Activated CD4-positive, alpha-beta T cell treated with anti-CD3 and anti-CD28 coated beads for 24 hours (primary cell): ENCODE measurements at regions not wholly inside any gene's neighbourhood (a gene's known extent, or its start where the extent isn't known, plus 50 kb on each side); places are given as distances from the start of the nearest gene placed in this dataset.

Experiments used
- DNase-seq, 2 donors: peaks; one replicate each; pipeline ENCODE4 v3.0.0-alpha.2; 2020; ENCODE audit warnings: low read depth in 2 of 2

DNA sequence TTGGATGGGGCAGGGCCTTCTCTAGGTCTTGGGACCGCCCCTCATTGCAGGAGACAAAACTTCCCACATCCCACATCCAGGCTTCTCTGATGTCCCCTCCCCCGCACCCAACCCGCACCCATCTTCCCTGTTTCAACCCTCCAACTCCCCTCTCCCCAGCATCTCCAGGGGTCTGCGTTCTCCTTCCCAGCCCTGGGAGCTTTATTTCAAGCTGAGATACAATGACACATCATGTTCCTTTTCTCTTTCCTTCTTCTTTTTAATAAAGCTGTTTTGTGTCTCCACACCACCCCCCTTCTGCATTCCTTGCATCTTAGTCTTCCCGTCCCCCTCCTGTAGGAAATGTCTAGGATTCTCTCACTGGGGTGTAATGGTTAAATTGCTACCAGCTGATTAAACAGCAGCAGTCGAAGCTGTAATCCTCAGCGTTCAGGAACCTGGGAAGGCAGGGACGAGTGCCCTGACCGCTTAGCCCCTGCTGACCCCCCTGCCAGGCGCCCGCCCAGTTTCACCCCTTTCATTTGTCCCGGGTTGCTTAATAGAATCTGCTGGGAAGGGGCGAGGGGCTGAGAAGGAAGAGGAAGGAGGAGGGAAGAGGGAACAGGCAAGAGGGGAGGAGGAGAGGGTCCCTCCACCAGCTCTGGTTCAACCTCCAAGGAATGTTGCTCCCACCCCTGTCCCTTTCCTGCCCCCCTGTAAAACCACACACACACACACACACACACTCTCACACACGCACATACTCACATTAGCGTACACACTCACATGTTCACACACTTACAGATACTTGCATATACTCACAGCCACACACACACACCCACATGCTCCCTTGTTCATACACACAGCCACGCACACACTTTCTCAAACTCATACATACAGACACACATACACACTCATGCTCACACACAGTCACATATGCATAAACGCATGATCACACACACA is 104.5 kb upstream of the MED13L start:
- DNase-seq = no peak

DNA sequence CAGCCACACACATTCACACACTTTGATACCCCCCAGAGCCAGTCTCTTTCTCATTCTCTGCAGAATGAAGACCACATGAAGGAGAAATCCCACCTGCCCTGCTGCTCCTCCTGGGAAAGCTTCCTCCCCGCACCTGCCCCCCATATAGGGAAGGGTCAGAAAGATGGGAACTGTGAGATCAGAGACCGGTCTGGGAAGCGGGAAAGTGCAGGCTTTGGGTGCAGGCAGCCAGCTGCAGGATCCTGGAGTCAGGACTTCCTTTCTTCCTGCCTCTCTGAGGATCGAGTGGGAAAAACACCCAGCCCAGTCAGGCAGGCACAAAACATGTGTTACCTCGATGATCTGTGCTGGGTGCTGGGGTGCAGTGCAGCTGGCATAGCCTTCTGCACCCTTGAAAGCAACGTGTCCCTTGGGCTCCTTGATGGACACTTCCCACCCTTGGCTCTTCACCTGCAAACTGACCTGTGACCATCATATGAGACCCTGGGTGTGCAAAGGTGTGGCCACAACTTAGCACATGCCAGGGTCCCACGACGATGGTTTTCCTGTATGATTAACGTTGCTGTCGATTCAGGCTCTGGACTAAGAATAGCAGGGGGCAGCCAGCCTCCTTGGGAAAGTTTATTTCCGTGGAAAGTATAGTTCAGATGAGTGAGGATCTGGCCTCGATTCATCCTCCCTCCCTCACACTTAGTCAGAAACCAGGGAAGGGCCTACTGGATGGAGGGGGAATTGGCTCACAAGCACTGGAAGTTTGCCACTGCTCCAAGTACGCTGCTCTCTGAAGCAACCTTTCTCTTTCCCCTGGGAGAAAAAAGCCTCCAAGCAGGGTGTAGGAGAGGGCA is 105.4 kb upstream of the MED13L start:
- no peak for DNase-seq

DNA sequence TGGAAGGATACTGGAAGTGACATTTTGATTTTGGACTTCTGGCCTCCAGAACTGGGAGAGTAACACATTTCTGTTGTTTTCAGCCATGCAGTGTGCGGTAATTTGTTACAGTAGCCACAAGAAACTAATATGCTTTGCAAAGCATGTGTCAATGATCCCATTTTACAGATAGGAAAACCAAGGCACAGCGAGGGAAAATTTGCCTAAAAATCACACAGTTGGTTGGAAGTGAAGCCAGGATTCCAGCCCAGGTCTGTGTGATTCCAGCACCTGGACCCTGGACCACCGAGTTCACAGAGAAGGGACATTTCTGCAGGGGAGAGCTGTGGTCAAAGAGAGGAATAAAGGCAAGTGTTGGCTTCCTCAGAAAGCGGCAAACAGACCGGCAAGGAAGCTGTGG is 106.7 kb upstream of the MED13L start:
- no peak for DNase-seq

DNA sequence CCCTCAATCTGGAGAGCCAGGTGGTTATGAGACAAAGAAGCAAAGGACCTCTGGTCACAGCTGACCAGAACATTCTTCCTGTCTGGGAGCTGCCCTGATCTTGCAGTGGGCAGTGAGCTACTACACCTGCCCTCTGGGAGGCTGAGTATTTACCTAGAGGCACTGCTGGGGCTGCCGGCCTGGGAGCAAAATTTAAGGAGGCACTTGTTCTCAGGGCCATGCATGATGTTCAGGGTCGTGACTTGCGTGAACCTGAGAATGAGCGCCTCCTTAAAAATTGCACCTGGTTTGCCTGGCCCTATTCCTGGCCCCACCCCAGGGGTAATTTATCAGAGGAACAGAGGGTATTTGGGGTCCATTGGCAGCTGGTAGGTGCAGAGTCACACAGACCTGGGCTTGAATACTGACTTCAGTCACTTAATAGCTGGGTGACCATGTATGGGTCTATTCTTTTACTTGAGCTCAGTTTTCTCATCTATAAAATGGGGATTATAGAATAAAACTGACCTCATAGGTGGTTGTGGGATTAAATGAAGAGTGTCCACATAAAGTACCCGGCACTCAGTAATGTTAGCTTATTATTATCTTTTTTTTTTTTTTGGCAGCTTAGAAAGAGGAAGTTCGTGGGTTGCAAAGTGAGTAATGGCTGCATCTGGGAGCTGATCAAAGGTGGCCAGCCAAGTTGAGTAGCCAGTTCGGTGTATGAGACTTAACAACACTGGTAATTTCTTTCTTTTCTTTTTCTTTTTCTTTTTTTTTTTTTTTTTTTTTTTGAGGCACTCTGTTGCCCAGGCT is 107.4 kb upstream of the MED13L start:
- DNase-seq = no peak

DNA sequence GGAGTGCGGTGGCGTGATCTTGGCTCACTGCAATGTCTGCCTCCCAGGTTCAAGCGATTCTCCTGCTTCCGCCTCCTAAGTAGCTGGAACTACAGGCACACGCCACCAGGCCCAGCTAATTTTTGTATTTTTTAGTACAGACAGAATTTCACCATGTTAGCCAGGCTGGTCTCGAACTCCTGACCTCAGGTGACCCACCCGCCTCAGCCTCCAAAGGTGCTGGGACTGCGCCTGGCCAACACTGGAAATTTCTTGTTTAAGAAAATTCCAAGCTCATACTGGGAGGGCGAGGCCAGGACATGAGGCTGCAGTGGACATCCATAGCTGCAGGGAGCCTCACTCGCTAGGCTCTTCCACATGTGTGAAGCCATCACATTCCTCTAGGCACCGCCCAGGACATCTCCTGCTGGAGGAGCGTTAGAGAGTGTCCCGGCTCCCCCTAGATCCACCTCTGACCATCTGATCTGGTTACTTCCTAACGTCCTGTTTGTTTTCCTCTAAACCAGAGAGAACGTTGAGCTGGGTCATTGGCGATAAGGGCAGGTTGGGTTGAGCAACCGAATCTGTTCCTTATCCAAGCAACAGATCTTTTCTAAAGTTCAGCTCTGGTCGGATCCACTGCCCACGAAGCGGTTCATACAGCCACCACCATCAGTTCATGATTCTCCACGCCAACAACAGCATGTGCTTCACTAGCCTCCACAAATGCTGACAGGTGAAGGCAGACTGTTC is 108.2 kb upstream of the MED13L start:
- DNase-seq = no peak

DNA sequence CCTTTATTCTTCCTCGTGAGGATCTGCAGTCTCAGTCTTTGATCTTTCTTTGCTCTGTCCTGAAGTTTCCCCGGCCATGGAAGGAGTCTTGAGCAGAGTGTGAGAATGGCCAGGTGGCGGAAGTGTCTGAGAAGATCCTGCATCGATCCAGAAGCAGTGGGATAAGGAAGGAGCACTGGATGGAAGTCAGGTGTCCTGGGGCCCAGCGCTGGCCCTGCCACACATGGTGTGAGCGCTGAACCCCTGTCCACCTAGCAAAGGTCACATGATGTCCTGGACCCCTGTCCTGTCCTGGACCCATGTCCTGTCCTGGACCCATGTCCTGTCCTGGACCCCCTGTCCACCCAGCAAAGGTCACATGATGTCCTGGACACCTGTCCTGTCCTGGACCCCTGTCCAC is 111.8 kb upstream of the MED13L start:
- no peak for DNase-seq

DNA sequence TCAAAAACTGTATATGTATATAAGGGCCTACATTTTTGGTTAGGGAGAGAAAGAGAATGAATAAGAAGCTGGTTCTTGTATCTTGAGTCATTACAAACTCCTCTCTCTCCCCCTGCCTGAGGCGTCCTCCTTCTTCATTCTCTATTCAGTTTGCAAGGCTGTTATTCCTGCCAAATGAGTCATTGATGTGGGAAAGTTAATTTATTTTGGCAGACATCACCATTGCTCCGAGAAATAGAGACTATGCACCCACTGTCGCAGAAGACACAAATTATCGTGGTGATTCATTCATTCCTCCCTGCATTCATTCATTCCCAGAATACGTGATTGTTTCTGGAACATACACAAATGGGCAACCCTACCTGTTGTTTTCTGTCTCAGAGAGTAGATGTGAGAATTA is 112.5 kb upstream of the MED13L start:
- DNase-seq = no peak

DNA sequence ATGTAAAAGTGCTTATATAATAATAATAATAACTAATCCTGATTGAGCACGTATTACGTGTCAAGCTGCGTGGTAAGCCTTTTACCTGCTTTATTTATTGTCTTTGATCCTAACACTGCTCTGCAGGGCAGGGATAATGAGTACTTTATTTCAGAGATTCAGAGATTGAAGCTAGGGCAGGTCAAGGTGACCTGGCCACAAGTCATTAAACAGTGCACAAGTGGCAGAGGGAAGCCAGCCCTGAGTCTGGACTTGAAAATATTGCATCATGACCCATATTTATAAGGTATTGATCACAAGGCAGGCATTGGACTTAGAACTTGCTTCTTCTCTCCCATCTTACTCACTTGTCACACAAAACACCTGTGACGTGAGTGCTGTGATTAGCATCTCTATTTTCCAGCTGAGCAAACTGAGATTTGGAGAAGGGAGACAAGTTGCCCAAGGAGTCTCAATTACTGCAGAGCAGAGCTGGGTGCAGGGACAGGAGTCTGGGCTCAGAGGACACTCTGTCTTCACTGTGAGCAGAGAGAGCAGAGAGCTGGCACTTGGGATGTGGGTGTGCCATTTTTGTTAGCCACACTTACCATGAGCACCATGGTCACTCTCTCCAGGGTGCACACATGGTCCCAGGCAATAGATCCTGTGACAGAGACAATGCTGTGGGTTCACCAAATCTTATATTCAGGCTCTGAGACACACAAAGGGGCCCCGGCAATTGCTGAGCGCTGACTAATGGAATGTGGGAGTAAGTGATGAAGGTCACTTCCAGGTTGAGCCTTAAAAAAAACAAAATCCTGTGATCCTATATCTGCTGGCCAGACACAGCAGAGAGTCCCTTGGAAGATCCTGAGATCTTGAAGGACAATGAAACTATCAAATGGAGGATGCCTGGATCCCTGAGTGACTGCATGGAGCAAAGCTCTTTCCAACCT is 113.2 kb upstream of the MED13L start:
- no peak for DNase-seq

DNA sequence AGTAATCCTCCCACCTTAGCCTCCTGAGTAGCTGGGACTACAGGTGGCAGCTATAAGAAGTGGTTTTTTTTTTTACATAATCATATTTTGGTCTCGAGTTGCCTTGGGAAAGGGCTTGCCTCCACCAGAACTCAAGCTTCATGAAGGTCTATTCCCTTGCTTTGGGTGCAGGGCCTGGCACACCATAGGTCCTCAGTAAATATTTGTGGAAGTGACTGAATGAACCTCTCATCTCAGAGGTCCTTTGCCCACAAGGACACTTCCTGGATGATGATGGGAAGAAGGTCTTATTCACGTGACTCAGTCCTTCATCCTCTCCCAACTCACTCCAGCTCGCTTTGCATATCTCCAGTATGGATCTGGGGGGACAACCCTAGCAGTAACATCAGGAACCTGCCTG is 114.0 kb upstream of the MED13L start:
- DNase-seq = no peak

DNA sequence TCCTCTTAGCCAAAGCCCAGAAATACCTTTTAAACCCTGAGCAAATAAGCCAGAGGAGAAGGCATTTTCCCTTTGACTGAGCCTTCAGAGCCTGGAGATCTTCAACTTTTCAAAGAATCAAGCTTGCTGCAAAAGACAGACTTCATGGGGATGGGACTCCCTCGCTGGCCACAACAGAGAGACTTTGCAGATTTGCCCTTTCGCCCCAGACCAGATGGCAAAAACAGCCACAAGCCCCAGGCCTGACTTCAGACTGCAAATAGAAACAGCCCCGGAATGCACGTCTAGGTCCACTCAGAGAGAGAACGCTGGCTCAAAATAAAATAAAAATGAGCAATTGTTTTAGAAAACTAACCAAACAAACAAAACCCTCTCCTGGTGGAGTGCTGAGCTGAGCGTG is 114.6 kb upstream of the MED13L start:
- no peak for DNase-seq

DNA sequence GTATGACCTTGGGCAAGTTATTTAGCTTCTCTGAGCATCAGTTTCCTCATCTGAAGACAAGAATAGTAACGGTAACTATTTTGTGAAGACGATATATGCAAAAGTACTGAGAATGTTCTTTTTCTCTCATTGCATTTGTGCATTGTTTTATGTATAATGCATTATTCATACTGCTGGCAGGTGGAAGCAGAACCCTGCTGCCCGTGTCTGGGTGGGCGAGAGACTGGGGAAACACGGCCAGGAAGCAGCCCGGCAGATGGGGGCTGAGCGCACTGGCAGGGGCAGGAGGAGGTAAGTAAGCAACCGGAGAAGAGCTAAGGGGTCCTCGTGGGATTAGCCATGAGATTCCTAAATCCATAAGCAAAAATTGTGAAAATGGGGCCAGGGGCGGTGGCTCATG is 115.8 kb upstream of the MED13L start:
- no peak for DNase-seq

DNA sequence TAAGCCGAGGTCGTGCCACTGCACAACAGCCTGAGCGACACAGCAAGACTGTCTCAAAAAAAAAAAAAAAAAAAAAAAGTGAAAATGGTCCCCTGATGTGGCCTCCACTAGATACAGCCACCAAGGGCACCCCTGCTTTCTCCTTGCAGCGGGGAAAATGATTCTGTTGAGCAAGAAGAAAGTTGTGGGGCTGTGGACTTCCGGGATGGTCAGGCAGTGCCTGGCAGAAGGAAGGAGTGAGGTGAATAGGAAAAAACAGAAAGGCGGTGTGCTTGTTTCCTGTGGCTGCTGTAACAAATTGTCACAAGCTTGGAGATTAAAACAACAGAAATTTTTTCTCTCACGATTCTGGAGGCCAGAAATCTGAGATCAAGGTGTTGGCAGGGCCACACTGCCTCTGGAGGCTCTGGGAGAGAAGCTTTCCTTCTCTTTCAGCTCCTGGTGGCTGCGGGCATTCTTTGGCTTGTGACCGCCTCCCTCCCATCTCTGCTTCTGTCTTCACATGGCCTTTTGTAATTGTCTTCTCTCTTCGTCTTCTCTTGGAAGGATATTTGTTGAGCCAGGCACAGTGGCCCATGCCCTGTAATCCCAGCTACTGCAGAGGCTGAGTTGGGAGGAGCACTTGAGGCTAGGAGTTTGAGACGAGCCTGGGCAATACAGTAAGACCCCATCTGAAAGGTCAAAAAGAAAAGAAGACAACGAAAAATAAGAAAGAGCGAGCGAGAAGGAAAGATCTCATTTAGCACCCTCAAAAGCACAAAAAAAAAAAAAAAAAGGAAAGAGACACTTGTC is 116.6 kb upstream of the MED13L start:
- no peak for DNase-seq

DNA sequence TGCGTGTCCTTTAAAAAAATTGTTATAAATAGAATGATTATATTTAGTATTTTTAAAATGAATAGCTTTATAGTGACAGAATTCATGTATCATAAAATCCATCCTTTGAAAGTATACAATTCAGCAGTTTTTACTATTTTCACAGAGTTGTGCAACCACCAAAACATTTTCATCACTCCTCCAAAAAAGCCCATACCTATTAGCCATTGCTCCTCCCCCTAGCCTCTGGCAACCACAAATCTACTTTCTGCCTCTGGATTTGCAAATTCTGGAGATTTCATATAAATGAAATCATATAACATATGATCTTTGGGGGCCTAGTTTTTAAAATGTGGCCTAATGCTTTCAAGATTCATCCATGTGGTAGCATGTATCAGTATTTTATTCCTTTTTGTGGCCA is 117.9 kb upstream of the MED13L start:
- DNase-seq = no peak

DNA sequence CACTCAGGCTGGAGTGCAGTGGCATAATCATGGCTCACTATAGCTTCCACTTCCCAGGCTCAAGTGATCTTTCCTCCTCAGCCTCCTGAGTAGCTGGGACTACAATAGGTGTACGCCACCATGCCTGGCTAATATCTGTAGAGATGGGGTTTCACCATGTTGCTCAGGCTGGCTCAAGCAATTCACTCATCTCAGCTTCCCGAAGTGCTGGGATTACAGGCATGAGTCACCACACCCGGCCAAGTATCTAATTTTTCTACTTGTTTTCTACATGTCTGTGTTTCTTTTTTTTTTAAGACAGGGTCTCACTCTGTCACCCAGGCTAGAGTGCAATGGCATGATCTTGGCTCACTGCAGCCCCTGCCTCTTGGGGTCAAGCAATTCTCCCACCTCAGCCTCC is 119.7 kb upstream of the MED13L start:
- no peak for DNase-seq

DNA sequence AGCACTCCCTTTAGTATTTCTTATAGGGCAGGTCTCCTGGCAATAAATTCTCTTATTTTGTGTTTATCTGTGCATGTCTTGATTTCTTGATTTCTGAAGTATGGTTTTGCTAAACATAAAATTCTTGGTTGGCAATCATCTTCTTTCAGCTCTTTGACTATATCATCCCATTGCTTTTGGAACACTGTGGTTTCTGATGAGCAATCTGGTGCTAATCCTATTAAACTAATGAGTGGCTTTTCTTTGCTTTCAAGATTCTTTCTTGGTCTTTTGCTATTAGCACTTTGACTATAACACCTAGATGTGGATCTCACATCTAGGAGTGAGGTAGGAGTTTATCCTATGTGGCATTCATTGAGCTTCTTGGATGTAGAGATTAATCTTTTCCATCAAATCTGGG is 120.7 kb upstream of the MED13L start:
- DNase-seq = no peak

DNA sequence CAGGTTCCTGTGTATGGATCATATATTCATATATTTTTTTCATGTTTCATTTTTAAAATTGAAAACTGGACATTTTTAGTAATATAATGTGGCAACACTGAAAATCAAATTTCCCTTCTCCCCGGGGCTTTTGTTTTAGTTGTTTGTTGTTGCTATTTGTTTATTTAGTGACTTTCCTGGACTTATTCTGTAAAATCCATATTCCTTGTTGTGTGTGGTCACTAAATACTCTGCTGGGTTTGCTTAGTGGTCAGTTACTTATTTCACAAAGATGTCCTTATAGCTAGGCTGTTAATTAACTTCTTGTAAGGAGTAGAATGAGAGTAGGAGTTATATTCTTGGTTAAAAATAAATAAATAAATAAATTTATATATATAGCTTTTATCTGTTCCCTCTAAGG is 121.6 kb upstream of the MED13L start:
- DNase-seq = no peak

DNA sequence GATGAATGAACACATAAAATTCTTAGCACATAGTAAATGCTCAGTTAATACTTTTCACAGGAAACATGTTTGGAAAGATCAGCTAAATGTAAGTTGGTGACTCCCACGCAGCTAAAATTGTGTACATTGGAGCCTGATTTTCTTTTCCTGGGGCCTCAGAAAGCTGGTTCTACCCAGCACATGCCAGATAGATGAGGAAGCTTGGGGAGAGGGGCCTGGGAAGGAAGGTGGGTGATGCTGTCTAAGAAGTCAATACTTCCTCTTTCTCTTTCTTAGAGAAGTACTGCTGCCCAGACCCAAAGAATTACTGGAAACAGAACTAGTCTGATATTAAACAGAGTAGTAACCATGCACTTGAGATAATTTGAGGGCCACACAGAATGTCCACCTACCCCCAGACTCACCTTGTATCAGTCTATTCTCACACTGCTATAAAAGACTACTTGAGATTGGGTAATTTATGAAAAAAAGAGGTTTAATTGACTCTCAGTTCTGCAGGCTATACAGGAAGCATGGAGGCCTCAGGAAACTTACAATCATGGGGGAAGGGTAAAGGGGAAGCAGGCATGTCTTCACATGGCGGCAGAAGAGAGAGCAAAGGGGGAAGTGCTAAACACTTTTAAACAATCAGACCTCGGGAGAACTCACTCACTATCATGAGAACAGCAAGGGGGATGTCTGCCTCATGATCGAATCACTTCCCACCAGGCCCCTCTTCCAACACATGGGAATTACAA is 123.3 kb upstream of the MED13L start:
- no peak for DNase-seq

DNA sequence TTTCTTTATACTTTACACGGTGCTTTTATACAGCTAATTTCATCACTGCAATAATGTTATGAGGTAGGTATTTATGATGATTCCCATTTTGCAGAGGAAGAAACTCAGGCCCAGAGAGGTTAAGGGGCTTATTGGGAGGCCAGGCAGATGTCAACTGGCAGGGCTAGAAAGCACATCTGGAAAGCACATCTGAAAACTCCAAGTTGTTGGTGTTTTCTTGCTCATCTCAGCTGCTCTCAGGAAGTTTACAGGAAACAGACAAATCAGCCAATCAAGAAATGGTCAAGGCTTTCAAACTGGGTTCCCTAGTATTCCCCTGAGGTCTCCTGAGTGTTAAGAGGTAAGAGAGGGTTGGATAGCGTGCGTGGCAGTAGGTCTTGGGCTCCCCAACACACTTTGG is 124.1 kb upstream of the MED13L start:
- no peak for DNase-seq
